ENCODE measurements at regions not wholly inside any gene's neighbourhood (a gene's known extent, or its start where the extent isn't known, plus 50 kb on each side); places are given as distances from the start of the nearest gene placed in this dataset.

DNA sequence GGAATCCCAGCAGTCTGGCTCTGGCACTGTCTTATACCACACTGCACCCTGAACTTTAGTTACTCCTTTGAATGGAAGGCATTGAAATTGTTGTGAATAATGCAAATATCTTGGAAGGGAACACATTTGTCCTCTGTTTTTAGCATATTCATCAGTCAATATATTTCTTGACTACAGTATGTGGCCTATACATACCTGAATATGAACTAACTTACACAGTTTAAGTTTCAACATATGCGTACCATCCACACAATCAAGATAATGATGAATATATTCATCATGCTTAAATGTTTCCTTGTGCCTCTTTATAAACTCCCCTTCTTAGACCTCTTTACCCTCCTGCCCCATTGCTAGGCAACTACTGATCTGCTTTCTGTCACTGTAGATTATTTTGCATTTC, 145.7 kb upstream of the ESX1 start:
- TF ChIP-seq, protein P1, sequence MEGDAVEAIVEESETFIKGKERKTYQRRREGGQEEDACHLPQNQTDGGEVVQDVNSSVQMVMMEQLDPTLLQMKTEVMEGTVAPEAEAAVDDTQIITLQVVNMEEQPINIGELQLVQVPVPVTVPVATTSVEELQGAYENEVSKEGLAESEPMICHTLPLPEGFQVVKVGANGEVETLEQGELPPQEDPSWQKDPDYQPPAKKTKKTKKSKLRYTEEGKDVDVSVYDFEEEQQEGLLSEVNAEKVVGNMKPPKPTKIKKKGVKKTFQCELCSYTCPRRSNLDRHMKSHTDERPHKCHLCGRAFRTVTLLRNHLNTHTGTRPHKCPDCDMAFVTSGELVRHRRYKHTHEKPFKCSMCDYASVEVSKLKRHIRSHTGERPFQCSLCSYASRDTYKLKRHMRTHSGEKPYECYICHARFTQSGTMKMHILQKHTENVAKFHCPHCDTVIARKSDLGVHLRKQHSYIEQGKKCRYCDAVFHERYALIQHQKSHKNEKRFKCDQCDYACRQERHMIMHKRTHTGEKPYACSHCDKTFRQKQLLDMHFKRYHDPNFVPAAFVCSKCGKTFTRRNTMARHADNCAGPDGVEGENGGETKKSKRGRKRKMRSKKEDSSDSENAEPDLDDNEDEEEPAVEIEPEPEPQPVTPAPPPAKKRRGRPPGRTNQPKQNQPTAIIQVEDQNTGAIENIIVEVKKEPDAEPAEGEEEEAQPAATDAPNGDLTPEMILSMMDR (IDR thresholded peaks at IDR 0.05): no peak
- no peak for TF ChIP-seq SIN3A (IDR thresholded peaks at IDR 0.05; ENCODE audit: borderline replicate concordance, insufficient read depth, low read depth, low read length)
- no peak for TF ChIP-seq POLR2AphosphoS5 (IDR thresholded peaks at IDR 0.05; ENCODE audit: low read depth, low read length)
- TF ChIP-seq REST (IDR thresholded peaks at IDR 0.05; ENCODE audit: insufficient read depth in 1 of 2, low read depth in 2 of 2, low read length in 1 of 2): no peak
- TF ChIP-seq TCF7L2 (IDR thresholded peaks at IDR 0.05; ENCODE audit: low read depth, low read length): no peak

Data from Panc1 (cell line).